Spleen (tissue), 11 donors: ENCODE measurements at regions not wholly inside any gene's neighbourhood (a gene's known extent, or its start where the extent isn't known, plus 50 kb on each side); places are given as distances from the start of the nearest gene placed in this dataset.

Source experiments
- DNase-seq: peaks from one replicate; pipeline ENCODE4 v3.0.0-alpha.2; 2020
- H3K27ac ChIP-seq, 8 donors: fragments of 200-600 bp; sonication (generic) in 7 of 8; 1 replicate in 4 of 8; 2 replicates in 4 of 8; pipeline versions ENCODE4 v1.5.0 to v1.8.0; 2016 to 2021; ENCODE audit warnings: inconsistent platforms in 4 of 8, mild to moderate bottlenecking in 4 of 8, moderate library complexity in 1 of 8
- H3K27me3 ChIP-seq, 7 donors: fragments of 200-600 bp; sonication (generic) in 6 of 7; replicated peaks in 1 of 7; 1 replicate in 4 of 7; 2 replicates in 3 of 7; pipeline versions ENCODE4 v1.5.0 to v1.8.0; 2016 to 2021; ENCODE audit warnings: inconsistent platforms in 3 of 7, mild to moderate bottlenecking in 1 of 7
- H3K36me3 ChIP-seq, 6 donors: fragments of 200-600 bp; sonication (generic) in 5 of 6; 1 replicate in 4 of 6; 2 replicates in 2 of 6; pipeline versions ENCODE4 v1.5.0 to v1.8.0; 2016 to 2021; ENCODE audit warnings: inconsistent platforms in 2 of 6
- H3K4me1 ChIP-seq, 6 donors: fragments of 200-600 bp; sonication (generic) in 5 of 6; 1 replicate in 3 of 6; 2 replicates in 3 of 6; pipeline versions ENCODE4 v1.5.0 to v1.8.0; 2016 to 2021; ENCODE audit warnings: inconsistent platforms in 3 of 6
- H3K4me3 ChIP-seq, 8 donors: fragments of 200-600 bp; sonication (generic) in 7 of 8; 1 replicate in 4 of 8; 2 replicates in 4 of 8; pipeline versions ENCODE4 v1.5.0 to v1.8.0; 2016 to 2021; ENCODE audit warnings: inconsistent platforms in 4 of 8, mild to moderate bottlenecking in 4 of 8, moderate library complexity in 2 of 8
- H3K9me3 ChIP-seq, 8 donors: fragments of 200-600 bp; sonication (generic) in 7 of 8; 1 replicate in 4 of 8; 2 replicates in 4 of 8; pipeline versions ENCODE4 v1.5.0 to v1.8.0; 2016 to 2021; ENCODE audit warnings: inconsistent platforms in 4 of 8
- POLR2A ChIP-seq, 3 donors: fragments of 450-650 bp; IDR thresholded peaks; one replicate each; pipeline ENCODE4 v1.5.1; 2017; ENCODE audit warnings: antibody characterized with exemption in 3 of 3, mild to moderate bottlenecking in 1 of 3
- POLR2AphosphoS5 ChIP-seq, 3 donors: sonication (generic); formaldehyde crosslinking; IDR thresholded peaks; one replicate each; pipeline ENCODE4 v1.5.1; 2017; ENCODE audit warnings: antibody characterized with exemption in 3 of 3
- WGBS, 5 donors: extraction: QIAGEN DNeasy Blood & Tissue Kit in 3 of 5; methylation state at CpG; one replicate each; pipeline versions ENCODE4 v1.1.5 to v1.1.7; 2013 to 2018; 5-methylcytosine and 5-hydroxymethylcytosine counted together
- intact Hi-C: fragments of 100-400 bp; cut with DNase I; formaldehyde crosslinking; loops from one replicate; pipeline ENCODE4 v1.15.0; 2023; ENCODE audit warnings: low total_unique reads
- TF ChIP-seq, protein P1 (sequence below), 11 experiments: fragments of 200-600 bp in 7 of 11; fragments of 450-650 bp in 4 of 11; sonication (generic) in 4 of 11; IDR thresholded peaks in 8 of 11; conservative IDR thresholded peaks in 3 of 11; 1 replicate in 7 of 11; 2 replicates in 4 of 11; pipeline versions ENCODE4 v1.4.0 to v1.8.0; 2016 to 2021; ENCODE audit warnings: antibody characterized with exemption in 11 of 11, inconsistent platforms in 4 of 11, mild to moderate bottlenecking in 1 of 11
- donor health status: healthy with polysubstance abuse.
- donor health status: DM: no; HTN: no; CAD: no; lungs with moderate emphysema.
- donor health status: DM: no; HTN: no; CAD: no.
- donor health status: Bipolar disorder and iron deficiency.
- donor health status: healthy.
- donor health status: DM: no; HTN: no; CAD: no.
- donor health status: DM: yes; HTN: yes; CAD: no.

DNA sequence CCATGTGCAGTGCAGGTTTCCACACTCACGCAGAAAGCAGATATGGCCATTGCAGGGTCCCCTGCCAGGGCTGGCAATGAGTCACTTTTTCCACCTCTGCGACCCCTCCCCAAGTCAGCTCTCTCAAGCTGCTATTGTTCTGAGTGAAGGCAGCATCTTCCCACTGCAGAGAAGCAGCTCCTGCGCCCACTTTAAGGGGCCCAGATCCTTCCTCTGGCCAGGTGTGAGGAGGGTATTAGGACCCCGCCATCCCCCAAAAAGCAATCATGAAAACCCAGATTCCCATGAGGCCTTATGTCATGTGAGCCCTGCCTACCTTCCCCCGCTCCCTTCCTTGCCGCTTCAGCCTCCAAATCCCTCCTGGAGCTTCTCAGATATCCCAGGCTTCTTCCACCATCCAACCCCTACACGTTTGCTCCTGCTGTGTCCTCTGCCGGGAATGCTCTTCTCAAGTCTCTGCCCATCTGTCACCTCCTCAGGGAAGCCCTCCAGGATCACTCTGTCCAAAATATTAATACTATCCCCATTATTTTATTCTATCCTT lies 220.3 kb downstream of the NFATC2 start:
- DNase-seq = no peak
- H3K27ac ChIP-seq = no peak overlapping the region
- no peak overlapping the region for H3K4me3 ChIP-seq
- peaks cover 0 to 8% (median 4%) of the 10 kb centered on the region in 8 donors for H3K9me3 ChIP-seq
- intact Hi-C loops = no loop called here
- H3K36me3 ChIP-seq = no peaks in the 10 kb centered on the region
- 69 to 84% (median 78%) methylated on average over 8 of the region's 8 CpGs for WGBS, 5 donors
- peaks cover 0 to 20% (median 9%) of the 10 kb centered on the region in 6 donors for H3K4me1 ChIP-seq
- peaks cover 0 to 4% (median 0%) of the 10 kb centered on the region in 7 donors for H3K27me3 ChIP-seq
- TF ChIP-seq, protein P1, sequence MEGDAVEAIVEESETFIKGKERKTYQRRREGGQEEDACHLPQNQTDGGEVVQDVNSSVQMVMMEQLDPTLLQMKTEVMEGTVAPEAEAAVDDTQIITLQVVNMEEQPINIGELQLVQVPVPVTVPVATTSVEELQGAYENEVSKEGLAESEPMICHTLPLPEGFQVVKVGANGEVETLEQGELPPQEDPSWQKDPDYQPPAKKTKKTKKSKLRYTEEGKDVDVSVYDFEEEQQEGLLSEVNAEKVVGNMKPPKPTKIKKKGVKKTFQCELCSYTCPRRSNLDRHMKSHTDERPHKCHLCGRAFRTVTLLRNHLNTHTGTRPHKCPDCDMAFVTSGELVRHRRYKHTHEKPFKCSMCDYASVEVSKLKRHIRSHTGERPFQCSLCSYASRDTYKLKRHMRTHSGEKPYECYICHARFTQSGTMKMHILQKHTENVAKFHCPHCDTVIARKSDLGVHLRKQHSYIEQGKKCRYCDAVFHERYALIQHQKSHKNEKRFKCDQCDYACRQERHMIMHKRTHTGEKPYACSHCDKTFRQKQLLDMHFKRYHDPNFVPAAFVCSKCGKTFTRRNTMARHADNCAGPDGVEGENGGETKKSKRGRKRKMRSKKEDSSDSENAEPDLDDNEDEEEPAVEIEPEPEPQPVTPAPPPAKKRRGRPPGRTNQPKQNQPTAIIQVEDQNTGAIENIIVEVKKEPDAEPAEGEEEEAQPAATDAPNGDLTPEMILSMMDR (IDR thresholded peaks at IDR 0.05 in 8 of 11, conservative IDR thresholded peaks at IDR 0.05 in 3 of 11) = no peak
- TF ChIP-seq POLR2A (IDR thresholded peaks at IDR 0.05) (no peak), POLR2AphosphoS5 (IDR thresholded peaks at IDR 0.05) (no peak)

DNA sequence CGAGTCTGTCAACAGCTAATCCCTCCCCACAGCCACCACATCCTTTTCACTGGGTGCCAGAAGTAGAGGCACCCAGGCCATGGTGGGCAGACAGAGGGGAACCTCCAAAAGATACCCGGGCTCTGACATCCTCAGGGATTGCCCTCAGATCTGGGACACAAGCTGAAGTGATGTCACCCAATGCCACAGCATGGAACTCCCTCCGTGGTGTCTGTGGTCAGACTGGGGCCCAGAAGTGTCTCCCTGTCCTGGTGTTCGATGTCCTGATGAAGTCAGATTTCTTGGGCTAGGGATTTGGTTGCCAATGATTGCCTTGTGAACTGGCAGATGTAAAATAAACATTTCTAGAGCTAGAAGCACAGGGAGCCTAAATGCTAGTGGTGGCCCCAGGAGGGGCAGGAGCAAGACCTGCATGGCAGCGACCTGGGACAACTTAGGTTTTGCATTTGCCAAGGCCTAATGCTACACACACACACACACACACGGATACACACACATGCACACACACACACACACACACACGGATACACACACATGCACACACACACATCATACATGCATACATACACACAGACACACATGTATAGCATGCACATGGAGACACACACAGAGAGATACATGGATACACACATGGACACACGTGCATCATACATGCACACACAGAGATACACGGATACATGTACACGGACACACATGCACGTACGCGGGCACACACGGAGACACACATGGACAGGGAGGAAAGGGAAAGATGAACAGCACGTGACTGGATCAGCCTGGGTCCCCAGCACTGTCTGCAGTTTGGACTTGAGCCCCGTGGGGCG lies 221.0 kb downstream of the NFATC2 start:
- Histone ChIP-seq H3K36me3 (no peaks in the 10 kb centered on the region), H3K4me3 (no peak overlapping the region), H3K27me3 (peaks cover 0 to 4% (median 0%) of the 10 kb centered on the region in 7 donors), H3K27ac (no peak overlapping the region), H3K4me1 (peaks cover 0 to 20% (median 9%) of the 10 kb centered on the region in 6 donors), H3K9me3 (peaks cover 0 to 8% (median 4%) of the 10 kb centered on the region in 8 donors)
- DNase-seq = no peak
- WGBS, 5 donors = 79 to 91% (median 88%) methylated on average over 16 to 17 of the region's 17 CpGs
- TF ChIP-seq POLR2AphosphoS5 (IDR thresholded peaks at IDR 0.05) = no peak
- TF ChIP-seq, protein P1 (IDR thresholded peaks at IDR 0.05 in 8 of 11, conservative IDR thresholded peaks at IDR 0.05 in 3 of 11) = no peak
- TF ChIP-seq POLR2A (IDR thresholded peaks at IDR 0.05) = no peak
- intact Hi-C loops = no loop called here

DNA sequence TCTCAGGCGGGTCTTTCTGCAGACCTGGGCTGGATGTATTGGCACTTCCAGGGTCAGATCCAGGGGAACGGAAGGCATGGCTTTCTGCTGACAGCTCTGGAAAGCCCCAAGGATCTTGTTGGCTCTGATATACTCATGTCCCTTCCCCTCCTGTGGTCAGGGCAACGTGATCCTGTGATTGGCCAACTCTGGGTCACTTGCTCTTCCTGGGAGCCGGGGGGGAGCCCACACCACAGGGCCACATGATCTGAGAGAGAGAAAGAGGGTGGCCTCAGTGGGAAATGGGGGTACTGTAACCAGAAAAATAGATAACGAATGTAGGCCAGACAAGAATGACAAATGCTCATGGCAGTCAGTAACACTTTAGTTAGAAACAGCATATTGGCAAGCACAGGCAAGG lies 223.0 kb downstream of the NFATC2 start:
- no peak for DNase-seq
- Histone ChIP-seq H3K27me3 (peaks cover 0 to 4% (median 0%) of the 10 kb centered on the region in 7 donors), H3K36me3 (no peaks in the 10 kb centered on the region), H3K27ac (peak overlapping the region in 1 of 8 donors; percentile 18), H3K4me1 (peaks cover 0 to 20% (median 9%) of the 10 kb centered on the region in 6 donors), H3K9me3 (no peaks in the 10 kb centered on the region), H3K4me3 (no peak overlapping the region)
- TF ChIP-seq POLR2A (IDR thresholded peaks at IDR 0.05) (no peak), POLR2AphosphoS5 (IDR thresholded peaks at IDR 0.05) (no peak)
- TF ChIP-seq, protein P1 (IDR thresholded peaks at IDR 0.05 in 8 of 11, conservative IDR thresholded peaks at IDR 0.05 in 3 of 11) = no peak
- intact Hi-C loops = no loop called here
- 46 to 72% (median 52%) methylated on average over 5 of the region's 5 CpGs for WGBS, 5 donors
